HG02840 (cell line): ENCODE measurements at regions not wholly inside any gene's neighbourhood (a gene's known extent, or its start where the extent isn't known, plus 50 kb on each side); places are given as distances from the start of the nearest gene placed in this dataset.

ENCODE experiments used
- ATAC-seq: cut with Tn5 transposase; IDR thresholded peaks from one replicate; pipeline ENCODE4 v1.9.1; 2021; ENCODE audit warnings: mild to moderate bottlenecking, moderate library complexity, moderate number of reproducible peaks; ENCODE audit not compliant: unreplicated experiment, low FRiP score

GRCh38 chr14:50036637-50037036 is 79.7 kb downstream of the VCPKMT start:
- no peak for ATAC-seq

GRCh38 chr14:50037240-50037639 is 79.1 kb downstream of the VCPKMT start:
- no peak for ATAC-seq

GRCh38 chr14:50037852-50038251 is 78.5 kb downstream of the VCPKMT start:
- no peak for ATAC-seq

- ATAC-seq = peak; percentile 84
Observed at GRCh38 chr14:50038398-50039119, 77.8 kb downstream of the VCPKMT start.

GRCh38 chr14:50039120-50039517 is 77.3 kb downstream of the VCPKMT start:
- ATAC-seq = no peak

- no peak for ATAC-seq
Observed at GRCh38 chr14:50039734-50040400, 76.5 kb downstream of the VCPKMT start.

GRCh38 chr14:50040401-50040775 is 76.0 kb downstream of the VCPKMT start:
- no peak for ATAC-seq

- no peak for ATAC-seq
Observed at GRCh38 chr14:50040895-50041465, 75.4 kb downstream of the VCPKMT start.

- ATAC-seq = no peak
Observed at GRCh38 chr14:50041980-50042379, 74.4 kb downstream of the VCPKMT start.

- ATAC-seq = no peak
Observed at GRCh38 chr14:50044042-50044651, 72.2 kb downstream of the VCPKMT start.

GRCh38 chr14:50045039-50045711 is 71.2 kb downstream of the VCPKMT start:
- no peak for ATAC-seq

GRCh38 chr14:50045837-50046236 is 70.5 kb downstream of the VCPKMT start:
- no peak for ATAC-seq

- ATAC-seq = peak; percentile 72
Observed at GRCh38 chr14:50047274-50047676, 69.1 kb downstream of the VCPKMT start.

- no peak for ATAC-seq
Observed at GRCh38 chr14:50049093-50049492, 67.3 kb downstream of the VCPKMT start.

- ATAC-seq = no peak
Observed at GRCh38 chr14:50049703-50050570, 66.4 kb downstream of the VCPKMT start.

GRCh38 chr14:50051106-50051505 is 65.3 kb downstream of the VCPKMT start:
- ATAC-seq = no peak

GRCh38 chr14:50051706-50052105 is 64.7 kb downstream of the VCPKMT start:
- no peak for ATAC-seq

GRCh38 chr14:50052517-50052916 is 63.9 kb downstream of the VCPKMT start:
- no peak for ATAC-seq

GRCh38 chr14:50053935-50054334 is 62.4 kb downstream of the VCPKMT start:
- ATAC-seq = no peak
